GM12878 (cell line): ENCODE measurements at regions not wholly inside any gene's neighbourhood (a gene's known extent, or its start where the extent isn't known, plus 50 kb on each side); places are given as distances from the start of the nearest gene placed in this dataset.

ENCODE experiments used
- ATAC-seq: fragments of 200-7000 bp; cut with Tn5 transposase; 3 replicates; pipeline ENCODE4 v1.9.1; 2020; ENCODE audit warnings: mild to moderate bottlenecking, moderate library complexity
- BruUV-seq: library from RNA; stranded (reverse); fragments of 400-500 nt; replicated peaks from 2 replicates; lab custom pipeline; 2021; lab: Mats Ljungman, UMichigan
- CTCF ChIA-PET: fragments of 300-600 bp; sonication (Branson Sonifier 250); formaldehyde crosslinking; extraction: SDS; loops from one replicate; lab custom pipeline; 2021; ENCODE audit warnings: inconsistent platforms; lab: Yijun Ruan, JAX
- POLR2A ChIA-PET: fragments of 350-600 bp; formaldehyde crosslinking; extraction: SDS; loops from one replicate; lab custom pipeline; 2021; ENCODE audit warnings: inconsistent platforms; lab: Charles Lee
- RAD21 ChIA-PET: fragments of 300-600 bp; sonication (Branson Sonifier 250); formaldehyde crosslinking; loops from one replicate; lab custom pipeline; 2023; ENCODE audit warnings: antibody characterized with exemption; ENCODE audit not compliant: unreplicated experiment; lab: Charles Lee
- SMC1A ChIA-PET: fragments of 300-600 bp; sonication (Branson Sonifier 250); formaldehyde crosslinking; loops from one replicate; lab custom pipeline; 2023; ENCODE audit not compliant: unreplicated experiment, uncharacterized antibody; lab: Charles Lee
- DNase-seq: peaks from one replicate; pipeline ENCODE4 v3.0.0-alpha.2; 2011; ENCODE audit warnings: low read depth, low spot score
- FAIRE-seq: peaks from 3 replicates; lab custom pipeline; 2011; peaks lifted over from hg19 to GRCh38; lab: Jason Lieb, UNC
- H2AFZ ChIP-seq: 2 replicates; pipeline ENCODE4 v1.6.0; 2011; ENCODE audit warnings: low read depth, low read length, control low read depth; ENCODE audit not compliant: control insufficient read depth
- H3K27ac ChIP-seq: 2 replicates; pipeline ENCODE4 v1.5.1; 2011; ENCODE audit warnings: control low read depth; ENCODE audit not compliant: control insufficient read depth, insufficient read depth
- H3K27me3 ChIP-seq, 2 experiments: replicated peaks in 1 of 2; 2 replicates each; pipeline versions ENCODE4 v1.6.0 to v1.6.1; 2011; ENCODE audit warnings: low read length in 1 of 2; ENCODE audit not compliant: control insufficient read depth in 2 of 2, insufficient read depth in 2 of 2
- H3K36me3 ChIP-seq, 2 experiments: 2 replicates each; pipeline ENCODE4 v1.5.1; 2011; ENCODE audit warnings: low read length in 1 of 2; ENCODE audit not compliant: control insufficient read depth in 2 of 2, insufficient read depth in 2 of 2
- H3K4me1 ChIP-seq: 2 replicates; pipeline ENCODE4 v1.6.1; 2011; ENCODE audit warnings: mild to moderate bottlenecking, low read length, moderate library complexity, mixed read lengths; ENCODE audit not compliant: control insufficient read depth, insufficient read depth
- H3K4me2 ChIP-seq: 2 replicates; pipeline ENCODE4 v1.6.0; 2011; ENCODE audit warnings: control low read depth; ENCODE audit not compliant: control insufficient read depth, insufficient read depth
- H3K4me3 ChIP-seq: fragments of 200-600 bp; sonication (generic); 2 replicates; pipeline ENCODE4 v1.5.1; 2016
- H3K79me2 ChIP-seq: 2 replicates; pipeline ENCODE4 v1.6.0; 2011; ENCODE audit warnings: low read length; ENCODE audit not compliant: control insufficient read depth, insufficient read depth
- H3K9ac ChIP-seq: 2 replicates; pipeline ENCODE4 v1.8.0; 2011; ENCODE audit warnings: low read length, control low read depth, mixed read lengths; ENCODE audit not compliant: control insufficient read depth, insufficient read depth
- H3K9me3 ChIP-seq: replicated peaks from 3 replicates; pipeline ENCODE4 v1.5.1; 2011; ENCODE audit warnings: mild to moderate bottlenecking, low read length; ENCODE audit not compliant: control insufficient read depth, insufficient read depth
- H4K20me1 ChIP-seq: 2 replicates; pipeline ENCODE4 v1.6.0; 2011; ENCODE audit not compliant: control insufficient read depth, insufficient read depth
- EED ChIP-seq: sonication (generic); IDR thresholded peaks from 2 replicates; pipeline ENCODE4 v1.6.1; 2016; ENCODE audit warnings: antibody characterized with exemption, low read depth
- MEF2A ChIP-seq: IDR thresholded peaks from 2 replicates; pipeline ENCODE4 v1.6.1; 2011; ENCODE audit warnings: low read depth, mild to moderate bottlenecking, low read length, moderate library complexity; ENCODE audit not compliant: insufficient read depth
- SUZ12 ChIP-seq: fragments of 200-600 bp; sonication (generic); IDR thresholded peaks from one replicate; pipeline ENCODE4 v1.6.1; 2018; ENCODE audit warnings: antibody characterized with exemption, mild to moderate bottlenecking; ENCODE audit not compliant: unreplicated experiment
- ZSCAN29 ChIP-seq: fragments of 450-650 bp; IDR thresholded peaks from 2 replicates; pipeline ENCODE4 v1.6.1; 2017; ENCODE audit warnings: mild to moderate bottlenecking, moderate library complexity
- WGBS: methylation state at CpG from one replicate; pipeline ENCODE4 v1.1.6; 2016; ENCODE audit warnings: low lambda C conversion rate; ENCODE audit not compliant: insufficient replicate concordance, insufficient coverage; ENCODE audit errors: missing lambda C conversion rate; 5-methylcytosine and 5-hydroxymethylcytosine counted together
- in situ Hi-C: fragments of 300-500 bp; cut with MboI; formaldehyde crosslinking; loops from 9 replicates; pipeline ENCODE4 v1.14.3; 2018; ENCODE audit warnings: mixed read lengths
- intact Hi-C: fragments of 100-400 bp; cut with micrococcal nuclease; formaldehyde crosslinking; loops from one replicate; pipeline ENCODE4 v1.14.2; 2022; ENCODE audit not compliant: unreplicated experiment
- TF ChIP-seq, protein P1 (sequence below): IDR thresholded peaks from 2 replicates; pipeline ENCODE4 v1.6.1; 2012; ENCODE audit warnings: low read depth, low read length, improper control_type of control experiment
- TF ChIP-seq, protein P2 (sequence below): fragments of 450-650 bp; IDR thresholded peaks from 2 replicates; pipeline ENCODE4 v1.6.1; 2017; ENCODE audit warnings: low read depth, mild to moderate bottlenecking, moderate library complexity

DNA sequence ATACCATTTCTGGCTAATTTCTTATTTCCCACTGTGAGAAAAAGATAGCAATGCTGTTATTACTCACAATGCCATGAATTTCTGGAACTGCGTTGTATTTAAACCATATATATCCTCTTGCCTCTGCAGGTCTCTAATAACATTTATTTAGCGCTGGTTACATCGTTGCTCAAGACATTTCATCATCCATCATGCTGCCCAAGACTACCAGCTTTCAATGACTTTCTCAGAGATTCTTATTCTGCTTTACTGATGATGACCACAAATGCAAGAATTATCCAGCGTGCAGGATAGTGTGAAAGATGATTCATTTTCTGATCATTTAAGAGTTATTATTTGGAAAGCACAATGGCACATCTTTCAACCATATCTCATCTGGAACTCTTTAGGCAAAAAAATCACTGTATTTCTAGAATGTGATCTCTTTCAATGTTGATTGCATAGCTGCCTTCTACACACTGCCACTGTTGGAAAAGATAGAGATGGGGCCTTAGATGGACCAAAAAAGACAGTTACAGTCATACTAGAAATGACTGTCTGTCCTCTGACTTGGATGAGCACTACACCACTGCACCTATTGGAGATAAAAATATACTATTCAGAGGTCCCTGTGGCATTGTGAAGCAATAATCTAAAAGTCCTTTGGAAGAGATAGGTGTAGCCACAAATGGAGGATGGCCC is 716.1 kb downstream of the NSUN3 start (continued):
- TF ChIP-seq EED: no peak
- TF ChIP-seq MEF2A: no peak
- no peak for TF ChIP-seq ZSCAN29
- TF ChIP-seq, protein P1, sequence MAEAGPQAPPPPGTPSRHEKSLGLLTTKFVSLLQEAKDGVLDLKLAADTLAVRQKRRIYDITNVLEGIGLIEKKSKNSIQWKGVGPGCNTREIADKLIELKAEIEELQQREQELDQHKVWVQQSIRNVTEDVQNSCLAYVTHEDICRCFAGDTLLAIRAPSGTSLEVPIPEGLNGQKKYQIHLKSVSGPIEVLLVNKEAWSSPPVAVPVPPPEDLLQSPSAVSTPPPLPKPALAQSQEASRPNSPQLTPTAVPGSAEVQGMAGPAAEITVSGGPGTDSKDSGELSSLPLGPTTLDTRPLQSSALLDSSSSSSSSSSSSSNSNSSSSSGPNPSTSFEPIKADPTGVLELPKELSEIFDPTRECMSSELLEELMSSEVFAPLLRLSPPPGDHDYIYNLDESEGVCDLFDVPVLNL: no peak

DNA sequence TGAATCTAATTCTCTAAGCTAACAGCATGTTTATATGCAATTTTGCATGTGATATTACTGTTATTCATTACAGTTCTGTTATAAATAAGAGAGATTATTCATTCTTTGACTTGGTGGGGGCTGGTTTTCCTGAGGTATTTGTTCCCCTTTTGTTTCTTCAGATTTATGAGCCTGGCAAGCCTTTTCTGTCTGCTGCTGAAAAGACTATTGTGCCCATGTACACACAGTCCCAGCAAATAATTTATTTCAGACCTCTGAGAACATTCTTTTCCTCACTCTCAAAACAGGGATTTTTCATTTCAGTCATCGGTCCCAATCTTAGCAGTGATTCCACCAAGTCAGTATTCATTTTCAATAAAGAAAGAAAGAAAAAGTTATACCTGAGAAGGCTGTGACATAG is 716.8 kb downstream of the NSUN3 start:
- CTCF ChIA-PET: no interaction called here
- BruUV-seq: no TSS peak

More for the DNA sequence above, 716.8 kb downstream of the NSUN3 start:
- H3K9ac ChIP-seq: no peak overlapping the region
- ChIA-PET SMC1A (interaction anchor here (1.1 to 1.2 kb wide), 2 partner anchors 9 to 15 kb away, joined by 3 read pairs; no protein-coding TSS in a partner anchor), POLR2A (no interaction called here), RAD21 (no interaction called here)
- TF ChIP-seq, protein P2, sequence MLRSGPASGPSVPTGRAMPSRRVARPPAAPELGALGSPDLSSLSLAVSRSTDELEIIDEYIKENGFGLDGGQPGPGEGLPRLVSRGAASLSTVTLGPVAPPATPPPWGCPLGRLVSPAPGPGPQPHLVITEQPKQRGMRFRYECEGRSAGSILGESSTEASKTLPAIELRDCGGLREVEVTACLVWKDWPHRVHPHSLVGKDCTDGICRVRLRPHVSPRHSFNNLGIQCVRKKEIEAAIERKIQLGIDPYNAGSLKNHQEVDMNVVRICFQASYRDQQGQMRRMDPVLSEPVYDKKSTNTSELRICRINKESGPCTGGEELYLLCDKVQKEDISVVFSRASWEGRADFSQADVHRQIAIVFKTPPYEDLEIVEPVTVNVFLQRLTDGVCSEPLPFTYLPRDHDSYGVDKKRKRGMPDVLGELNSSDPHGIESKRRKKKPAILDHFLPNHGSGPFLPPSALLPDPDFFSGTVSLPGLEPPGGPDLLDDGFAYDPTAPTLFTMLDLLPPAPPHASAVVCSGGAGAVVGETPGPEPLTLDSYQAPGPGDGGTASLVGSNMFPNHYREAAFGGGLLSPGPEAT: no peak
- no peak for TF ChIP-seq SUZ12
- no peak overlapping the region for H3K4me2 ChIP-seq
- ATAC-seq (no peak), DNase-seq (no peak), FAIRE-seq (no peak)
- in situ Hi-C loops: no loop called here
- intact Hi-C loops: no loop called here
- no peaks in the 10 kb centered on the region for H3K27me3 ChIP-seq
- no peaks in the 10 kb centered on the region for H4K20me1 ChIP-seq
- H3K9me3 ChIP-seq: no peaks in the 10 kb centered on the region; the same call in 2 of the 3 replicates
- no peaks in the 10 kb centered on the region for H3K36me3 ChIP-seq
- no peaks in the 10 kb centered on the region for H3K4me1 ChIP-seq
- H2AFZ ChIP-seq: no peak overlapping the region
- no peaks in the 10 kb centered on the region for H3K79me2 ChIP-seq
- H3K4me3 ChIP-seq: no peak overlapping the region
- H3K27ac ChIP-seq: no peak overlapping the region
- WGBS: 0% methylated on average over 1 of the region's 1 CpG
